Esophagus muscularis mucosa (tissue), 4 donors: ENCODE measurements at regions not wholly inside any gene's neighbourhood (a gene's known extent, or its start where the extent isn't known, plus 50 kb on each side); places are given as distances from the start of the nearest gene placed in this dataset.
"Not testable (repeated sequence)": the region's sequence is repeated elsewhere in the genome, so short reads cannot be mapped to it uniquely, and the experiment has no call there.

ENCODE experiments used
- DNase-seq: peaks from one replicate; pipeline ENCODE4 v3.0.0-alpha.2; 2017; ENCODE audit errors: extremely low spot score
- H3K27ac ChIP-seq, 4 donors: fragments of 200-600 bp; sonication (generic); replicated peaks in 1 of 4; 1 replicate in 3 of 4; 2 replicates in 1 of 4; pipeline ENCODE4 v1.5.1; 2016 to 2019; ENCODE audit warnings: mild to moderate bottlenecking in 1 of 4
- H3K27me3 ChIP-seq, 4 donors: fragments of 200-600 bp; sonication (generic); one replicate each; pipeline versions ENCODE4 v1.5.1 to v1.6.0; 2016 to 2019
- H3K36me3 ChIP-seq, 4 donors: fragments of 200-600 bp; sonication (generic); one replicate each; pipeline ENCODE4 v1.5.1; 2016 to 2019
- H3K4me1 ChIP-seq, 4 donors: fragments of 200-600 bp; sonication (generic); one replicate each; pipeline ENCODE4 v1.5.1; 2016 to 2019
- H3K4me3 ChIP-seq, 4 donors: fragments of 200-600 bp; sonication (generic); 1 replicate in 2 of 4; 2 replicates in 2 of 4; pipeline ENCODE4 v1.5.1; 2016 to 2019; ENCODE audit warnings: mild to moderate bottlenecking in 4 of 4, moderate library complexity in 1 of 4
- H3K9me3 ChIP-seq, 4 donors: fragments of 200-600 bp; sonication (generic); 1 replicate in 3 of 4; 2 replicates in 1 of 4; pipeline ENCODE4 v1.5.1; 2016 to 2019
- CTCF ChIP-seq, 3 experiments: fragments of 200-600 bp in 2 of 3; fragments of 450-650 bp in 1 of 3; sonication (generic) in 2 of 3; IDR thresholded peaks; one replicate each; pipeline ENCODE4 v1.5.1; 2017 to 2019; ENCODE audit warnings: antibody characterized with exemption in 3 of 3, mild to moderate bottlenecking in 2 of 3, moderate library complexity in 1 of 3
- EP300 ChIP-seq: sonication (generic); formaldehyde crosslinking; IDR thresholded peaks from one replicate; pipeline ENCODE4 v1.6.1; 2017; ENCODE audit warnings: antibody characterized with exemption
- POLR2A ChIP-seq: fragments of 450-650 bp; IDR thresholded peaks from one replicate; pipeline ENCODE4 v1.6.1; 2017; ENCODE audit warnings: antibody characterized with exemption, moderate library complexity, mild to moderate bottlenecking, low read depth
- POLR2AphosphoS5 ChIP-seq, 2 donors: sonication (generic); formaldehyde crosslinking; IDR thresholded peaks; one replicate each; pipeline ENCODE4 v1.6.1; 2017; ENCODE audit warnings: antibody characterized with exemption in 2 of 2
- WGBS: methylation state at CpG from one replicate; pipeline ENCODE4 v1.1.5; 2018; 5-methylcytosine and 5-hydroxymethylcytosine counted together
- intact Hi-C: fragments of 100-400 bp; cut with DNase I; formaldehyde crosslinking; loops from one replicate; pipeline ENCODE4 v1.15.1; 2023

- H3K4me1 ChIP-seq, result peaks cover 0 to 12% (median 7%) of the 10 kb centered on the region in 4 donors
- 99% methylated on average over 3 of the region's 3 CpGs for WGBS
- H3K27me3 ChIP-seq, DNase-seq, H3K27ac ChIP-seq, H3K4me3 ChIP-seq, H3K9me3 ChIP-seq, H3K36me3 ChIP-seq: not testable (repeated sequence)
- intact Hi-C loops, result loop anchor here (10.0 kb wide), 1 partner anchor 57 kb away; no protein-coding TSS in a partner anchor
Observed at GRCh38 chr12:116327992-116328391, 50.5 kb upstream of the MED13L start.

GRCh38 chr12:116331876-116332275 is 54.4 kb upstream of the MED13L start:
- TF ChIP-seq EP300 (no peak), CTCF (IDR thresholded peaks at IDR 0.05) (no peak), POLR2AphosphoS5 (IDR thresholded peaks at IDR 0.05) (no peak), POLR2A (no peak)
- WGBS, result 89% methylated on average over 2 of the region's 2 CpGs
- Histone ChIP-seq H3K36me3 (no peaks in the 10 kb centered on the region), H3K4me1 (peaks cover 0 to 6% (median 0%) of the 10 kb centered on the region in 4 donors), H3K27me3 (no peaks in the 10 kb centered on the region), H3K27ac (no peak overlapping the region), H3K4me3 (no peak overlapping the region), H3K9me3 (no peaks in the 10 kb centered on the region)
- intact Hi-C loops, result no loop called here
- no peak for DNase-seq

GRCh38 chr12:116332705-116333380 is 55.4 kb upstream of the MED13L start:
- Histone ChIP-seq H3K27me3 (no peaks in the 10 kb centered on the region), H3K4me3 (no peak overlapping the region), H3K36me3 (no peaks in the 10 kb centered on the region), H3K4me1 (peaks cover 0 to 6% (median 0%) of the 10 kb centered on the region in 4 donors), H3K9me3 (no peaks in the 10 kb centered on the region), H3K27ac (peak overlapping the region in 1 of 4 donors; percentile 37)
- TF ChIP-seq POLR2A, result no peak
- TF ChIP-seq EP300, result no peak
- no peak for TF ChIP-seq POLR2AphosphoS5 (IDR thresholded peaks at IDR 0.05)
- no peak for TF ChIP-seq CTCF (IDR thresholded peaks at IDR 0.05)
- intact Hi-C loops, result no loop called here
- no peak for DNase-seq
- 73% methylated on average over 11 of the region's 11 CpGs for WGBS

- H3K27me3 ChIP-seq, result no peaks in the 10 kb centered on the region
- no peak overlapping the region for H3K4me3 ChIP-seq
- DNase-seq, result no peak
- H3K36me3 ChIP-seq, result no peaks in the 10 kb centered on the region
- WGBS, result 87% methylated on average over 4 of the region's 5 CpGs
- intact Hi-C loops, result no loop called here
- H3K4me1 ChIP-seq, result peaks cover 0 to 6% (median 0%) of the 10 kb centered on the region in 4 donors
- no peak for TF ChIP-seq POLR2A
- TF ChIP-seq POLR2AphosphoS5 (IDR thresholded peaks at IDR 0.05), result no peak
- TF ChIP-seq CTCF (IDR thresholded peaks at IDR 0.05), result no peak
- TF ChIP-seq EP300, result no peak
- peak overlapping the region in 1 of 4 donors; percentile 37 for H3K27ac ChIP-seq
- H3K9me3 ChIP-seq, result no peaks in the 10 kb centered on the region
Observed at GRCh38 chr12:116333402-116333801, 55.9 kb upstream of the MED13L start.

- Histone ChIP-seq H3K9me3 (no peaks in the 10 kb centered on the region), H3K27ac (no peak overlapping the region), H3K4me3 (no peak overlapping the region), H3K27me3 (no peaks in the 10 kb centered on the region), H3K36me3 (no peaks in the 10 kb centered on the region), H3K4me1 (peaks cover 0 to 6% (median 0%) of the 10 kb centered on the region in 4 donors)
- WGBS, result 91% methylated on average over 8 of the region's 11 CpGs
- intact Hi-C loops, result no loop called here
- no peak for DNase-seq
- TF ChIP-seq EP300 (no peak), POLR2AphosphoS5 (IDR thresholded peaks at IDR 0.05) (no peak), POLR2A (no peak), CTCF (IDR thresholded peaks at IDR 0.05) (no peak)
Observed at GRCh38 chr12:116336542-116337065, 59.1 kb upstream of the MED13L start.
